ES-I3 (cell line): ENCODE measurements at regions not wholly inside any gene's neighbourhood (a gene's known extent, or its start where the extent isn't known, plus 50 kb on each side); places are given as distances from the start of the nearest gene placed in this dataset.
"Not testable (repeated sequence)": the region's sequence is repeated elsewhere in the genome, so short reads cannot be mapped to it uniquely, and the experiment has no call there.

Source experiments
- H3K36me3 ChIP-seq: 2 replicates; pipeline ENCODE4 v1.6.1; 2013; ENCODE audit warnings: mild to moderate bottlenecking, low read length, control low read depth, moderate library complexity; ENCODE audit not compliant: insufficient read depth
- H3K4me1 ChIP-seq: 2 replicates; pipeline ENCODE4 v1.6.1; 2013; ENCODE audit warnings: mild to moderate bottlenecking, control low read depth, low read length; ENCODE audit not compliant: insufficient read depth
- H3K9ac ChIP-seq: 2 replicates; pipeline ENCODE4 v1.6.1; 2013; ENCODE audit warnings: low read depth, mild to moderate bottlenecking, low read length, moderate library complexity
- H3K9me3 ChIP-seq: 2 replicates; pipeline ENCODE4 v1.6.1; 2013; ENCODE audit warnings: mild to moderate bottlenecking, low read length, moderate library complexity; ENCODE audit not compliant: control insufficient read depth, insufficient read depth

DNA sequence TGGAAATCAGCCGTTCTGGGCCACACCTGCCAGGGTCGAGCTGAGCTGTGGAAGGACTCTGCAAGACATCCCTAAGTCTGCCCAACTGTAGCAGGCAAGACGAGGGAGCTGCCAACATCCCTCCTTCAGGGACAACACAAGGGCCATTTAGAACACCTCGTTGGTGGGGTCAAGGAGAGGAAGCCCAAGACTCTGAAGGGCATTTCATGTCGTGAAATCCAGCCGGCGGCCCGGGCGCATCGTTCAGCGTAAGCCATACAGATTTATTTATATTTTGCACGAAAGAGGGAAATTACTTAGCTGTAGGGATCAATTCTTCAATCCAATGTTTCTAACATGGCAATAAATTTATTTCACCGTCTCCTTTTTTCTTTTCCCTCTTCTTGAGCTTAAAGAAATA is 101.7 kb upstream of the ZC3H12A start:
- no peaks in the 10 kb centered on the region for H3K4me1 ChIP-seq
- H3K9ac ChIP-seq = no peak overlapping the region
- H3K9me3 ChIP-seq = no peaks in the 10 kb centered on the region
- no peaks in the 10 kb centered on the region for H3K36me3 ChIP-seq

DNA sequence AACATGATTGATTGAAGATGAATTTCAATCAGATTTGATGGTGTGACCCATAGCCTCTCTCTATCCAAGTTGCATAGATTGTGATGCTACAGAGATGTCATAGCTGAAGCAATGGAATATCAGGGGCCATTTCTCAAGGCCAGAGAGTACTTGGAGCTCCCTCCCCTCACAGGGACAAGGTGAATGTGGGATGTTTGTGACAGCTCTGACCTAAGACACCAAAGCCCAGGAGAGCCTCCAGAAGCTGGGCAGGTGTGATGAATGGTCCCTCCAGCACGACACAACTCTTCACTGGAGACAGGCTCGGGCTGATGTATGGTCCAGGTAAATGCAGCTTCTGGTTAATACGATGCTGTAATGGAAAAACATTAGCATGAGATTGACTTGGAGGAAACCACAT is 101.0 kb upstream of the ZC3H12A start:
- no peaks in the 10 kb centered on the region for H3K9me3 ChIP-seq
- H3K9ac ChIP-seq = no peak overlapping the region
- no peaks in the 10 kb centered on the region for H3K36me3 ChIP-seq
- H3K4me1 ChIP-seq = no peaks in the 10 kb centered on the region

DNA sequence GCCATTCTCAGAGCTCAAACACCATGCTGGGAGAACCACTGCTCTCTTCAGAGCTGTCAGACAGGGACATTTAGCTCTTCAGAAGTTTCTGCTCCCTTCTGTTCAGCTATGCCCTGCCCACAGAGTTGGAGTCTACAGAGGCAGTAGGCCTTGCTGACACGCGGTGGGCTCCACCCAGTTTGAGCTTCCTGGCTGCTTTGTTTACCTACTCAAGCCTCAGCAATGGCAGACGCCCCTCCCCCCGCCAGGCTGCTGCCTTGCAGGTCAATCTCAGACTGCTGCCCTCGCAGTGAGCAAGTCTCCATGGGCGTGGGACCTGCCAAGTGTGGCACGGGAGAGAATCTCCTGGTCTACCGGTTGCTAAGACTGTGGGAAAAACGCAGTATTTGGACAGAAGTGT is 93.8 kb upstream of the ZC3H12A start:
- H3K4me1 ChIP-seq, H3K36me3 ChIP-seq, H3K9ac ChIP-seq, H3K9me3 ChIP-seq: not testable (repeated sequence)

DNA sequence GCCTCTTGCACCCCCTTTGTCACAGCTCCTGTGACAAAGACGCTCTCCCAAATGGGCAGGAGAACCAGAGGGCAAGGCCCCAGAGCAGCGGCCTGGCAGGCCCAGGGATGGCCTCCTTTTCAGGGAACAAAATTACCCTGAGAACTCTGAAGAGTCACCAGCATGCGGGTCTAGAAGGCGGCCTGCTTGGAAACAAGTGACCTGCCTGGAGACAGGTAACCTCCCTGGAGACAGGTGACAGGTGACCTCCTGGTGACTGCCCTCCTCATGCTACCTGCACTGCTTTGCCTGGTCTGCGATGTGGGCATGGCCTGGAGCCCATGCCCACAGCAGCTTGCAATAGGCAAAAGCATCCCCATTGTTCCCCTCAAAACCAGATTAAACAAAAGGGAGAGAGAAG is 86.5 kb upstream of the ZC3H12A start:
- no peaks in the 10 kb centered on the region for H3K9me3 ChIP-seq
- H3K4me1 ChIP-seq = no peaks in the 10 kb centered on the region; the same call in 1 of the 2 replicates
- H3K36me3 ChIP-seq = no peaks in the 10 kb centered on the region
- H3K9ac ChIP-seq = no peak overlapping the region

DNA sequence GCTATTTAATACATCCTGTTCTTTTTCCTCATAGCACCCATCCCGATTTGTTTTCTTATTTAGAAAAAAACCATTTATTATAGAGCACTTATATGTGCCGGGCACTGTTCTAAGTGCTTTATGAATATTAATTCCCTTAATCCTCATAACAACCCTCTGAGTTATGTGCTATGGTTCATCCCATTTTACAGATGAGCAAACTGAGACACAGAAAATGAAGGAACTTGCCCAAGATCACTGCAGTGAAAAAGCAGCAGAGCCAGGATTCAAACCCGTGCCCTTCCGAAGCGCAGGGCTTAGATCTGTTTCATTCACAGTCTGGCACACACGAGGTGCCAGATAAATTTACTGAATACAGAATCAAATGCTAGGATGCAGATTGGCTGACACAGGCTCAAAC is 85.1 kb upstream of the ZC3H12A start:
- Histone ChIP-seq H3K36me3 (no peaks in the 10 kb centered on the region), H3K9ac (no peak overlapping the region), H3K9me3 (no peaks in the 10 kb centered on the region), H3K4me1 (peaks cover under 1% of the 10 kb centered on the region; the same call in 1 of the 2 replicates)

DNA sequence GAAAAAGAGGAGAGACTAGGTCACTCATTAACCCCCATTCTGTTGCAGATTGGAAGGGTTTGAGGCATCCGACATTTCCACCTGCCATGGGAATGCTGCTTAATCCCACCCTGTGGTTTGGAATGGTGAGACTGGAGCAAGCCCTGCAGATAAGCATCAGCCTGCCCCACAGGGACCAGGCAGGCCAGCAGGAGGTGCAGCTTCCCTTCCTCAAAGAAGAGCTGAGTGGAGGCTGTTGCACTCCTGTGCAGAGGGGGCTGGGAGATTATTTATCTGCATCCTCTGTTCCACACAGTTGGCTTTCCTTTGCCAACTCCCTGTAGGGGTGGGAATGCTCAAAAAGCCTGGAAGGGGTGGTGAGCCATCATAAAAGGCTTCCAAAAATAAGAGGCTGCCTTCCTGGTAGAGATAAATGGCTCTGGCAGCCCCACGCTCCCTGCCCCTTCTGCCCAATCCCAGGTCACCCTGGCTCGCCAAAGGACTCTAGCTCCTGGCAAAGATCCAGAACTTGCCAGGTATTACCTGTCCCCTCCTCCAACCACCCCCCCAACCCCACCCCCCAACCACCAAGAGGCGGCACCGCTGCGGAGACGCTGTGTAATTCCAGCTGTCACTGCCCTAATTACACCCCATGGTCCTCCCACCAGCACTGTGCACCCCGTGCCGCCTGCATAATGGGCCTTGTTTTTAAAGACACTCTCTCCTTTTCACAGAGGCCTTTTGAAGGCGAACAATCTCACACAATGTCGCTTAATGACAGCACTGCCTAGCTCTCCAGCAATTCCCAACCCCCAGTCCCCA is 83.0 kb upstream of the ZC3H12A start:
- H3K9me3 ChIP-seq = no peaks in the 10 kb centered on the region
- peaks cover 11% of the 10 kb centered on the region for H3K4me1 ChIP-seq
- H3K36me3 ChIP-seq = no peaks in the 10 kb centered on the region
- no peak overlapping the region for H3K9ac ChIP-seq

DNA sequence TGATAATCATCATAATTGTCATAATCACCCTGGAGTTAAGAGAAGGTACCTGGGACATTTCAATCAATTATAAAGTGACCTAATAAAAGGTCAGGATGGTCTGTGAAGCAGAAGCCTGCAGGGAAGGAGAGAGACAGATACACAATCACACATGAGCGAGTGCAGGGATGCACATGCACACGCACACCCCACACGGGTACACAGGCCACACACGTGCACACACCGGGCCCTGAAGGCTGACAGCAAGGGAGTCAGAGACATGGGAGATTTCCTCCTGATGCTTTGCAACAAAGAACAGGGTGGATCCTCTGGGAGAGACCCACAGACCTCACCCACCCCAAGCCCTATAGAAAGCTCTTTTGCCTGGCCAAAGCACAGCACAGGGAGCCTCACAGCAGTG is 82.3 kb upstream of the ZC3H12A start:
- Histone ChIP-seq H3K9ac (no peak overlapping the region), H3K9me3 (no peaks in the 10 kb centered on the region), H3K4me1 (peaks cover 11% of the 10 kb centered on the region), H3K36me3 (no peaks in the 10 kb centered on the region)

DNA sequence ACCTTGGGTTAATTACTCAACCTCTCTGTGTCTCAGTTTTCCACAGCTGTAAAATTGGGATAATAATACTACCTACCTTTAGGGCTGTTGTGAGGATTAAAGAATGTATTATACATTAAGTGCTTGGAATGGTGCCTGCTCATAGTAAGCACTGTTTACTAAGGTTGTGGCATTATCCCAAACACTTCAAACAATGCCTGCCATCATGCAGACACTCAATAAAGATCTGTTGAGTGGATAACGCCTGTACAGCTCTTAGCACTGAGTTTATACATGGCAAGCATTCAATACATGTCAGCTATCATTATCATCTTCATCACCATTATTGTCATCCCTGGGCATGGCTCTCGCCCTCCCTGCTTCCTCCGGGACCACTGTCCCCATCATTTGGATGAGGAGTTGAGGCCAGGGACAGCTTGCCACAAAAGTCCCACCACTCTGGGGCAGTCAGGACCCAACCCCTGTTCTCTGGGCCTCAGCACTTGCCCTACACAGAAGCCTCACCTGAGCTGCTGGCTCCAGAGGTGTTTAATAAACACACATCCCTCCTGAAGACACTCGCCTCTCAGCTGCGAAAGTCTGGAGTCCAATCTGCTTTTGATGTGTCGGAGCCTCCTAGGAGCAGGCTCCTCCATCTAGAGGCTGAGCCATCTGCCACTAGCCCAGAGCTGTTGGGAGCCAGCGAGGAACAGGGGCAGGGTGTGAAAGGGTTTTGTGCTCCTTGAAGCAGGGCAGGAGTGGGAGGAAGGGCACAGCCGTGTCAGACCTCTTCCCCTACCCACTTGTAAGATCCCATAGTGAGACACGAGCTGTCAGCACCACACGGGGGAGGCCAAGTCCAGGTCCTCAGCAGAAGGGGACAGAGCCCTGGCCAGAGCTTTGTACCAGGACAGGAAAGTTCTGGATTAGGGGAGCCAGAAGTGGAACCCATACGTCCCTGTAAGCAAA is 80.9 kb upstream of the ZC3H12A start:
- Histone ChIP-seq H3K9me3 (no peaks in the 10 kb centered on the region), H3K36me3 (no peaks in the 10 kb centered on the region), H3K9ac (no peak overlapping the region), H3K4me1 (peaks cover 11% of the 10 kb centered on the region)

DNA sequence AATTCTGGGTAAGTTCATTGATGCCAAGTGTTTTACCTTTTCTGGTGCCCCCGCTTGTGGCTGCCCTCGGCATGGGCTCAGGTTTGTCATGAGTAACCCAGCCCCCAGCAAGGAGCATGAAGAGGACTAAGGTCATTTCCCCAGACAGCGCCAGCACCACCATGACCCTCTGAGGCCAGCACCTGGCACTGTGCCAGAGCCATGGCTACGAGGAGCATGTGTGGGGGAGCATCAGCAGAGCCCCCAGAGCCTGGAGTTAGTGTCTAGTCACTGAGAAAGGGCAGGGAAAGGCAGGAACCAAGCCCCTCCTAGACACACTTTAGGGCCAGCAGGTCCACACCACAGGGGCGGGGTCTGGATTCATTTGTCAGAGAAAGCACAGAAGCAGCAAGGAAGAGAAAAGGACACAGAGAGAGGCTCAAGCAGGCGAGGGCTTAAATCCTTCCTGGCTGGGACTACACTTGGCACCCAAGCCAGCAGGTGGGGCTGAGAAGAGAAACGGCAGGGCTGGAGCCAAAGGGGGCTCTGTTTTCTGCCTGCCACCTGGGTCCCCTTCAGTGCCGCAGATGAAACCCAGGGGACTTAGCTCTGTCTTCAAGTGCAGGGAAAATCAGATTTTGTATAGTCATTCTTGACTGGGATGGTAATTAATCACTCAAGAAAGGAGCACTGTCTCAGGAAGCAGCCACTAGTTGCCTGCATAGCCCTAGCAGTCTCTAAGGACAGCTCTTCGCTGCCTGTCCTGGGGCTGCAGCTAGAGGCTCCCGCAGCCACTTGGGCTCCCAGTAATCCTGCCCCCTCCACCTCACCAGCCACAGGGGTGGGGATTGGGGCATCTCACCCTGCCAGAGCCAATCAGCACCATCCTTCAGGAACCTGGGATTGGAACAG is 79.6 kb upstream of the ZC3H12A start:
- Histone ChIP-seq H3K36me3 (no peaks in the 10 kb centered on the region), H3K4me1 (peaks cover 11% of the 10 kb centered on the region), H3K9ac (peak overlapping the region; percentile 3; the same call in 1 of the 2 replicates), H3K9me3 (no peaks in the 10 kb centered on the region)

DNA sequence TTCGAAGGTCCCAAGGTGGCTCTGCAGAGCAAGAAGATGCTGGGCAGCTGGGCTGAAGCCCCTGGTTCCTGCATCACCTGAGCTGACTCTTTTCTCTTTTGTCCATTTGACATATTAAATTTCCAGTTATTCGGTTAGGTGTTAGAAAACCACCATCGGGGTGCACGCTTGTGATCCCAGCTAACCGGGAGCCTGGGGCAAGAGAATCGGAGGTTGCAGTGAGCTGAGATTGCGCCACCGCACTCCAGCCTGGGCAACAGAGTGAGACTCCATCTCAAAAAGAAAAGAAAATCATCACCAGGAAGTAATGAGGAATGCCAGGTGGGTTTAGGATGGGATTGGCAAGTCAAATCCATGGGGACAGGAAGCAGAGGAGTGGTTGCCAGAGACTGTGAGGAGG is 76.3 kb upstream of the ZC3H12A start:
- no peak overlapping the region for H3K9ac ChIP-seq
- no peaks in the 10 kb centered on the region for H3K36me3 ChIP-seq
- H3K4me1 ChIP-seq = peaks cover 11% of the 10 kb centered on the region
- no peaks in the 10 kb centered on the region for H3K9me3 ChIP-seq

DNA sequence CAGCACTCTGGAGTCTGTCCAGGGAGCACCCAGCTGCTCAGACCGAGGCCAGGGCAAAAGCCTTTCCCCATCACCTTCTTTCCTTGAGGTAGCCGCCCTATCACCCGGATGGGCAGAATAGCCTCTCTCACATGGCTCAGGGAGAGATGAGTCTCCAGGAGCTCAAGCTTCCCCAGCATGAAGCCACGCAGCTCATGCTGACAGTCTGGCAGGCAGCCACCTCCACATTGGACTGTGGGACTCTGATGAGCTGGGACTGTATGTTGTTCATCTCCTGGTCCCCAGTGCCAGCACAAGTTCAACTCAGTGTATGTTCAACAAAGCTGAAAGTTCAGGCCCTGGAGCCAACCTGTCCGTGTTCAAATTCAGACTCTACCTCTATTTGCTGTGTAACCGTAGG is 75.2 kb upstream of the ZC3H12A start:
- Histone ChIP-seq H3K9me3 (no peaks in the 10 kb centered on the region), H3K9ac (no peak overlapping the region), H3K4me1 (peaks cover 11% of the 10 kb centered on the region), H3K36me3 (no peaks in the 10 kb centered on the region)

DNA sequence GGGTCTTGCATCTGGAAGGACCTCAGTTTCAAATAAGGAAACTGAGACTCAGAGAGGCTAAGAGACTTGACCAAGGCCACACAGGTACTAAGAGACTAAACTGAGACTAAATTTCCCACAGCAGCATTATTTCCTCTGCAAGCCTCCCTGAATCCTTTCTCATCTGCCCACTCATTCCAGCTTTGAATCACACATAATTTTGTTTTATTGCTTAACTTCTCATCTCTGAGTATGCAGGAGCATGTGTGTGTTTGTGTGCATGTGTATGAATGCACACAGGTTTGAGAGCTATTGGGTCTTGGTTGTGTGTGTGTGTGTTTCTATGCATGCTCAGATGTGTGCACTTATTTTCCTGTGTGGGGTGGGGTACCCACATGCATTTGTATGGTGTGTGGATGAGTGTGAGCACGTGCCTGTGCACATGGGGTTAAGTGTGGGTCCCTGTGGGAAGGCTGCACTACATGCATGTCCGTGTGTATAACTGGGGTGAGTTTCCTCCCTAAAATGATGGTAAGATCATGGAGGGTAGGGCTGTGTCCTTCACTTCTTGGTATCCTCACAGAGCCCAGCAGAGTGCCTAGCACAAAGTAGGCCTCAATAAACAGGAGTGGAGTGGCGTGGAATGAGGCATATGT is 74.4 kb upstream of the ZC3H12A start:
- no peak overlapping the region for H3K9ac ChIP-seq
- peaks cover 6% of the 10 kb centered on the region for H3K4me1 ChIP-seq
- H3K9me3 ChIP-seq = no peaks in the 10 kb centered on the region
- H3K36me3 ChIP-seq = no peaks in the 10 kb centered on the region

DNA sequence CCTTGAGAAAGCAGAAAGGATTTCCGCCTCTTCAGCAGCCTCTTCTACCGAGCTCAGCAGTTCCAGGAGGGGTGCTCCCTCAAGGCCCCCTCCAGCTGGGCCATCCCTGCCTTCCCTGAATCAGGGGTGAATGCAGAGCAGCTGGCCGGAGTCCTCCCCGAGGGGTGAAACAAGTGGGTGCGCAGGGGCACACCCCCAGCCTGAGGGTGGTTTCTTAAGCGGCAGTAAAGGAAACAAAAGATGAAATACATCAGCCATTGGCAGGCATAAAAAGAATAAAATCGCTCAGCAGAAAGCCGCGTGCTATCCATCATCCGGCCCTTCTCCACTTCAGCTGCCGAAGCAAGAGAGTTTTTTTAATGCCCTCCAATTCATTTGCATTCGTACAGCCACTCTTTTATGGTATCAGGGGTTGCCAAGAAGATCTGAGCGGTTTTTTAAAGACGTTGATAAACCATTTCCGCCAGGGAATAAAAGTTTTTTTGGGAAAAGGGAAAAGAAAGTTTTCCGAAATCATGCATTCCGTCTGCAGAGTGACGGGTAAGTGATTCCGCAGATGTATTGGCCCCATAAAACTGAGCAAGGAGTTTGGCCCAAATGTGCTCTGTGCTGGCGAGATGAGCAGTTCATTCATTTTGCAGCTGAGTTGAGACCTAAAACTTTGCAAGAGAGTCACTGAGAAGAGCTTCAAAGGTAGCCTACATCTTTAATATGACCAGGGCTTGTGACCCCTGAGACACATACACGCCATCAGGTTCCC is 73.7 kb upstream of the ZC3H12A start:
- Histone ChIP-seq H3K4me1 (peaks cover under 1% of the 10 kb centered on the region; the same call in 1 of the 2 replicates), H3K9me3 (no peaks in the 10 kb centered on the region), H3K9ac (no peak overlapping the region), H3K36me3 (no peaks in the 10 kb centered on the region)
